Liver (tissue), 3 donors: ENCODE measurements at regions not wholly inside any gene's neighbourhood (a gene's known extent, or its start where the extent isn't known, plus 50 kb on each side); places are given as distances from the start of the nearest gene placed in this dataset.

Experiments used
- CTCF ChIP-seq: fragments of 150-350 bp; IDR thresholded peaks from 2 replicates; pipeline ENCODE4 v1.5.1; 2017; ENCODE audit warnings: improper control_type of control experiment, low read depth, low read length; ENCODE audit not compliant: missing input control
- SP1 ChIP-seq: IDR thresholded peaks from 2 replicates; pipeline ENCODE4 v1.6.1; 2018; ENCODE audit warnings: antibody characterized with exemption, mild to moderate bottlenecking
- TAF1 ChIP-seq: conservative IDR thresholded peaks from 2 replicates; pipeline ENCODE4 v1.6.1; 2016; ENCODE audit warnings: antibody characterized with exemption, mild to moderate bottlenecking
- donor health status: healthy.
- donor health status: healthy.

- TF ChIP-seq CTCF = no peak
- no peak for TF ChIP-seq TAF1
- no peak for TF ChIP-seq SP1
These were observed 259.2 kb downstream of the WDR11 start for GRCh38 chr10:121110369-121110768.
